SK-N-SH treated with all-trans-retinoic acid at 6 μM for 48 hours (cell line): ENCODE measurements at regions not wholly inside any gene's neighbourhood (a gene's known extent, or its start where the extent isn't known, plus 50 kb on each side); places are given as distances from the start of the nearest gene placed in this dataset.

ENCODE experiments used
- ARNTL ChIP-seq: fragments of 450-650 bp; formaldehyde crosslinking; IDR thresholded peaks from 2 replicates; pipeline ENCODE4 v1.5.0; 2020; ENCODE audit warnings: low read depth, mild to moderate bottlenecking, moderate library complexity, borderline replicate concordance
- TCF4 ChIP-seq: fragments of 250-450 bp; sonication (Bioruptor Pico); IDR thresholded peaks from 2 replicates; pipeline ENCODE4 v1.8.0; 2021; ENCODE audit warnings: mild to moderate bottlenecking, moderate library complexity, borderline replicate concordance
- ZC3H10 ChIP-seq: fragments of 250-450 bp; sonication (Bioruptor Pico); IDR thresholded peaks from 2 replicates; pipeline ENCODE4 v1.5.1; 2021; ENCODE audit warnings: mild to moderate bottlenecking, moderate library complexity
- ZFP3 ChIP-seq: fragments of 250-450 bp; sonication (Bioruptor Pico); IDR thresholded peaks from 2 replicates; pipeline ENCODE4 v1.5.0; 2020; ENCODE audit warnings: mild to moderate bottlenecking, moderate library complexity
- ZFP30 ChIP-seq: fragments of 450-650 bp; formaldehyde crosslinking; IDR thresholded peaks from 2 replicates; pipeline ENCODE4 v1.5.0; 2022; ENCODE audit warnings: mild to moderate bottlenecking, moderate library complexity

- no peak for TF ChIP-seq TCF4 (CRISPR knock-in tag)
- no peak for TF ChIP-seq ARNTL
- no peak for TF ChIP-seq ZFP3
- TF ChIP-seq ZC3H10 (CRISPR knock-in tag): no peak
- no peak for TF ChIP-seq ZFP30
Observed at GRCh38 chr6:85329196-85329595, 120.7 kb upstream of the NT5E start.
